CD1c-positive myeloid dendritic cell (primary cell): ENCODE measurements at regions not wholly inside any gene's neighbourhood (a gene's known extent, or its start where the extent isn't known, plus 50 kb on each side); places are given as distances from the start of the nearest gene placed in this dataset.
"Not testable (repeated sequence)": the region's sequence is repeated elsewhere in the genome, so short reads cannot be mapped to it uniquely, and the experiment has no call there.

ENCODE experiments used
- DNase-seq: peaks from one replicate; pipeline ENCODE4 v3.0.0-alpha.2; 2016; ENCODE audit errors: extremely low spot score

DNA sequence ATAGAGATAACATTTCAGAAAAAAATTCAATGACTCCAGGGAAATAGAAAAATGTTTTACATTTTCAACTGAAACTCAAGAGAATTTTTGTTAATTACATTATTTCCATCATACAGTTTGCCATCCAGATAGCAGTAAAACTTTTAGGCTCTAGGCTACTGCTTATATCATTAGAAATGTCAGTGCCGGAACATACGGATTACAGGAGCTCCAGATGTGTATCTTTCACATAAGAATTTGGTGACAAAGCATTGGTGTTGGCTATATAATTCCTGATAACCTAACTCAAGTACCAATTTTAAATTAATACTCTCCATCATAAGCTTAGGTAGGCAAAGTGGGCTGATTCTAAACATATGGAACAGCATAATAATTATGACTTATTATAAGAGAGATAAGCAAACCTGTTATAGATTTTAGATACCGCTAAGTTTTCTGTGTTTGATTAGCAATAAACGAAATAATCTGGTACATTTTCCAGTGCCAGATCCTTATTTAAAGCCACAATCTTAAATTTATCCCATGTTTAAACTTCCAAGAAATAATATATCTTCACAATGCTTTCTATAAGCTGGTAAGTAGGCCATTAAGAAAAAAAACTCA is 637.9 kb downstream of the NXPH1 start:
- DNase-seq = no peak

DNA sequence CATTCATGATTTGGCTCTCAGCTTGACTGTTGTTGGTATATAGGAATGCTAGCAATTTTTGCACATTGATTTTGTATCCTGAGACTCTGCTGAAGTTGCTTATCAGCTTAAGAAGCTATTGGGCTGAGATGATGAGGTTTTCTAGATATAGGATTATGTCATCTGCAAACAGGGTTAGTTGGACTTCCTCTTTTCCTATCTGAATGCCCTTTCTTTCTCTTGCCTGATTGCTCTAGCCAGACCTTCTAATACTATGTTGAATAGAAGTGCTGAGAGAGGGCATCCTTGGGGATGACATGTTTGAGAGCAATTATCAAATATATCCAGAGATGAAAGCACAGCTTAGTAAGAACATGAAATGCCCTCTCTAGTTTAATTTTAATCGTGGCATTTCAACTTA is 642.4 kb downstream of the NXPH1 start:
- DNase-seq = not testable (repeated sequence)

DNA sequence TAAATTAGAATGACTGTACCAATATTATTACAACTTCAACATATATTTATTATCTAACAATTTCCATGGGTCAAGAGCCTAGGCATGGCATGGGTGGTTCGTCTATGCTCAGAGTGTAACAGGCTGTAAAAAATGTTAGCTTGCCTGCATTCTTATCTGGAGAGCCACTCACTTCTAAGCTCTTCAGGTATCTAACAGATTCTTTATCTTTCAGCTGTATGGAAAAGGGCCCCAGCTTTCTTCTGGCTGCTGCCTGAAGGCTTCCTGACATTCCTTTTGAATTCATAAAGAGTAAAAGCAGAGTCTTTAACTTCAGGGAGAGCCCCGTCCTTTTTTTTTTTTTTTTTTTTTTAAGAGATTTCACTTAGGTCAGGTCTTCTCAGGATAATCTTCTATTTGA is 648.8 kb downstream of the NXPH1 start:
- DNase-seq = no peak

GRCh38 chr7:9083837-9084236 is 650.4 kb downstream of the NXPH1 start:
- no peak for DNase-seq

DNA sequence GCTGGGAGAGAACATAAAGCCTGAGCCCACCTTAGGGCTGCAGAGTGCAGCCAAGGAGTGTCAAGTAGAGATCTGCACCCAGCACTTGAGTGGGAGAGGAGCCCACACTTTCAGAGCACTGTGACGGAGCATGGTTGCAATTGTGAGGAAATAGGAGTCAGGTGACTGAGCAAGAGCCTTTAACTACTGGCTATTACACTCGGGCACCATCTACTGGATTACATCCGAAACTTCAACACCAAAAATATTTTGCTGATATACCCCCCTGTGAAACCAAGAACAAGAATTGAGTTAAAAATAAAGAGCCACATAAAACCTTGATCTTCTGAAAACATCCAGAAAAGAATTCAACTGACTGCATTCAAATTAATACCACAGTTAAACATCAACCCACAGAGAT is 657.9 kb downstream of the NXPH1 start:
- DNase-seq = no peak

DNA sequence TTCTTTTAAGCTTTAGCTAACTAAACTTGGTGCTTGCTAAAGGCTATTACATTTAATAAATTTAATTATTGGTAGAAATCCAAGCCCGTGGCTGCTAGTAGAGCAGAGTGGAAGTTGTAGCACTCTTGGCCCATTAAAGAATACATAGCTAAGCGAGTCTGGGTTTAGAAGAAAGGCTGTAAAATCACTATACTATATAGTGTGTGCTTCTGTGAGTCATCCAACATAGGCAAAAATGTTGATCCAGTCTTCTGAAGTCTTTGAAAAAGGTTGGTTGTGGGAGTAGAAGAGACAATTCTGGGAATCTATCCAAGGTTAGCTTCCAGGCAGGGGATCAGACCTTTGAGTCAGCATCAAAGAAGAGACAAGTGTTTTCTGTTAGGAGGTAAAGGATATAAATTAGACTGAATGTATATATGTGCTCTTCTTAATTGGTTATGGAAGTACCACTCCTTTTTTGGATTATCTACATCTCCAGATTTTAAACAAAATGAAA is 664.2 kb downstream of the NXPH1 start:
- no peak for DNase-seq

GRCh38 chr7:9100289-9100688 is 666.9 kb downstream of the NXPH1 start:
- DNase-seq = no peak

DNA sequence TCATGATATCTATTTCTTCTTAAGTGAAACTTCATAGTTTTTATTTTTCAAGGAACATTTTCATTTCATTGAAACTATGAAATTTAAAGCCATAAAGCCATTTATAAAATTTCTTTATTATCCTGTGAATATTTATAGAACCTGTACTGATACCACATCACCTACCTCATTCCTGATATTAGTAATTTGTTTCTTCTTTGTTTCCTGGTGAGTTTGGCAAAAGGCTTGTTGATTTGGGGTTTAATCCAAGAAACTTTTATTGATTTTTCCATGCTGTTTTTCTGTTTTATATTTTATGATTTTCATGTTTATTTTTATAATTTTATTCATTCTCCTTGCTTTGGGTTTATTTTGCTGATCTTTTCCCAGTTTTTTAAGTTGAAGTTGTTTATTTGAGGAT is 669.4 kb downstream of the NXPH1 start:
- no peak for DNase-seq

DNA sequence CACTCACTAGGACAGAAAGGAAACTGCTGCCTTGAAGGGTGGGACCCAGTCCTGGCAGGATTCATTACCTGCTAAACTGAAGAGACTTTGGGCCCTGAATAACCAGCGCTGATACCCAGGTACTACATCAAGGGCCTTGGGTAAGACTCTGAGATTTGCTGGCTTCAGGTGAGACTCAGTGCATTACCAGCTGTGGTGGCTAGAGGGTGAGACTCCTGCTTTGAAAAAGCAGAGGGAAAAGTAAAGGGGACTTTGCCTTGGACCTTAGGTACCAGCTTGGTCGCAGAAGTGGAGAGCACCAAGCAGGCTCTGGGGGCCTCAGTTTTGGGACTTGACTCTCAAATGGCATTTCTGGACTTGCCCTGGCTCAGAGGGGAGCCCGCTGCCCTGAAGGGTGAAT is 673.3 kb downstream of the NXPH1 start:
- no peak for DNase-seq

DNA sequence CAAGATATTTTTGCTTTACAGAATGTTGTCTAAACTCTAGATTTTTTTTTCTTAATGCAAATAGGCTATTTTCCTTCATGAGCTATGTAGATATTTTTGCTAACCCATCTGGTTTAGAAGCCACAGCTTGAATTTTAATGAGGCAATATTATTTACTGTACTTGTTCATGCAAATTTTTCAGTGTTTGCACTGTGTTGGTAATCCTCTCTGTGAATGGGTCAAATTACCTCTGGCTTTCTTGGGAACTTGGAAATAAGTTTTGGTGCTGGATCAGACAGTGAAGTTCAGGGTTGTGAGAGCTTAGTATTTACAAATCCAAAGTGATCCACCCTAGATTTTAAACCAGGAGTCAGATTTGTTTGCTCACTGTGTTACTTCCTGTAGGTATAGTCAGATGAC is 686.9 kb downstream of the NXPH1 start:
- DNase-seq = no peak

- DNase-seq = no peak
These were observed 690.9 kb downstream of the NXPH1 start for GRCh38 chr7:9124320-9124719.

DNA sequence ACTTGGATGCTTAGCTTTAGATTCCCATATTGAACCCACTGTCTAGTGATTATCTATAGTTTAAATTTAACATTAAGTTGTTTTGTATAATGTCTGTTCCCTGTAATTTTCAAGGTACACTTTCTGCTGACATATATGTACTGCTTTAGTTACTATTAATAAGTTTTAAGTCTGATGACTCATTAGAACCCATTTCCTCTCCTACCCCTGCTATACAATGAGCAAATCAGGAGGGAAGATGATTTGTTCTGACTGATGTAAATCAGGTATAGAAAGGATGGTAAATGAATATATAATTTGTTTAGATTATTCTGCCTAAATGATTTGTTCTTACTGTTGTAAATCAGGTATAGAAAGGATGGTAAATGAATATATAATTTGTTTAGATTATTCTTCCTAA is 691.8 kb downstream of the NXPH1 start:
- DNase-seq = no peak

DNA sequence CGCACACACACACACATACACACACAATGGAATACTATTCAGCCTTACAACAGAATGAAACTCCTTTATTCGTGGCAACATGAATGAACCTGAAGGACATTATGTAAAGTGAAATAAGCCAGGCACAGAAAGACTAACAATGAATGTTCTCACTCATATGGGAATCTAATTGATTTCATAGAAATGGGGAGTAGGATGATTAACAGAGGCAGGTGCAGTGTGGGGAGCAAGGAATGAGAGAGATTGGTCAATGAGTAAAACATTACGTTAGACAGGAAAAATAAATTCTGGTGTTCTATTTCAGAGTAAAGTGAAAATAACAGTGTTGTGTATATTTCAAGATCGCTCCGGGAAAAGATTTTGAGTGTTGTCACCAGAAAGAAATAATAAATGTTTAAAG is 694.5 kb downstream of the NXPH1 start:
- DNase-seq = no peak

- DNase-seq = no peak
These were observed 715.3 kb downstream of the NXPH1 start for GRCh38 chr7:9148687-9149086.

DNA sequence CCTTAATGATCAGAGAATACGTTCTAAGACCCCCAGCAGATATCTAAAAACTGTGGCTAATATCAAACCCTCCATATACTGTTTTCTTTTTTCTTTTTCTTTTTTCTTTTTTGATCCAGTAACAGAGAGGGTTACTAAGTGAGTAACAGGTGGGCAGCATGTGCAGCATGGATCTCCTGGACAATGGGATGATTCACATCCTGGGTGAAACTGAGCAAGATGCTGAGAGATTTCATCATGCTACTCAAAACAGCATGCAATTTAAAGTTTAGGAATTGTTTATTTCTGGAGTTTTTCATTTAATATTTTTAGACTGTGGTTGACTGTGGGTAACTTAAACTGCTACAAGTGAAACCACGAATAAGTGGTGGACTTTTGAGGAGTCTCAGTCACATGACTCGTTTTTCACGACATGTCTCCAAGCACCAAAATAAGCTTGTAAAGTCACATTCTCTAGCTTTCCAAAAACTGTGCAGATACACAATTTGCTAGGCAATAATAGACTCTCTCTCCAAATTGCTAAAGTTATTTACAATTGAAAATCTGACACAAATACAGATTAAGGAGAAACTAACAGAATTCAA is 716.2 kb downstream of the NXPH1 start:
- no peak for DNase-seq

DNA sequence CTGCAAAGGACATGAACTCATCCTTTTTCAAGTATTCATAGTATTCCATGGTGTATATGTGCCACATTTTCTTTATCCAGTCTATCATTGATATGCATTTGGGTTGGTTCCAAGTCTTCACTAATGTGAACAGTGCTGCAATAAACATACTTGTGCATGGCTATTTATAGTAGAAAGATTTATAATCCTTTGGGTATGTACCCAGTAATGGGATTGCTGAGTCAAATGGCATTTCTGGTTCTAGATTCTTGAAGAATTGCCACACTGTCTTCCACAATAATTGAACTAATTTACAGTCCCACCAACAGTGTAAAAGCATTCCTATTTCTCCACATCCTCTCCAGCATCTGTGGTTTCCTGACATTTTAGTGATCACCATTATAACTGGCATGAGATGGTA is 730.3 kb downstream of the NXPH1 start:
- not testable (repeated sequence) for DNase-seq

DNA sequence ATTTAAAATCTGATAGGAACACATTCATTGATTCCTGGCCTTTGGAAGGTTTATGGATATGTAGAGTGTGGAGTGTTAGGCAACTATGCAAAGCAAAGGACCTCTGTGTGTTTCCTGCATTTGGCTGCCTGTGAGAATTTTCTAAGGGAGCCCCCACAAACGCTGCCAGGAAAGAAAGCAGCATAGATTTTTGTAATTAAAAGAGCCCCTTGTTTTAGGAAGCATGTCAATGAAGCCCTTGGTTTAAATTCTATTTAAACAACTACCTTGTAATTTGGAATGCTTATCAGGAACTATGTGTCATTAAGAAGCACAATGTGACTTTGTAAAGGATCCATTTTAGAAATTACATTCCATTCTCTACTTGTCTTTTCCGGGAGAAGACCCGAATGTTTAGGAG is 742.5 kb downstream of the NXPH1 start:
- DNase-seq = no peak

DNA sequence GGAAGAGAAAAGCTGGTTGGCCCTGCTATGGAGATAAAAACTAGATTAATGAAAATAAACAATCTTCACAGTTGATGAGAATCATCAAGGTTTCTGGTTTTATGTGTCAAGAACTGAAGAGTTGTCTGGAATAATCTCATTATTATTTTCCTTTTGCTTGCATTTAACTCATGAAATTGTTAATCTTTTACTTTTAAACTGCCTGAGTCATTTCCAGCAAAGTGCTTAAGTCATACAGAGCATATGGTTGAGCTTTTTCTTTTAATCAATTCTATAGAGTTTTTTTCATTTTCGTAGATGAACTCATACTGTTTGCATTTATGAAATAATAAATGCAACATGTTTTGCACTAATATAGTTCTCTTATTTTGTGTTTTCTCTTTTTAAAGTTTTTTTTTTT is 747.9 kb downstream of the NXPH1 start:
- DNase-seq = no peak

- no peak for DNase-seq
These were observed 753.3 kb downstream of the NXPH1 start for GRCh38 chr7:9186730-9187129.

- DNase-seq = no peak
These were observed 756.3 kb downstream of the NXPH1 start for GRCh38 chr7:9189703-9190102.

DNA sequence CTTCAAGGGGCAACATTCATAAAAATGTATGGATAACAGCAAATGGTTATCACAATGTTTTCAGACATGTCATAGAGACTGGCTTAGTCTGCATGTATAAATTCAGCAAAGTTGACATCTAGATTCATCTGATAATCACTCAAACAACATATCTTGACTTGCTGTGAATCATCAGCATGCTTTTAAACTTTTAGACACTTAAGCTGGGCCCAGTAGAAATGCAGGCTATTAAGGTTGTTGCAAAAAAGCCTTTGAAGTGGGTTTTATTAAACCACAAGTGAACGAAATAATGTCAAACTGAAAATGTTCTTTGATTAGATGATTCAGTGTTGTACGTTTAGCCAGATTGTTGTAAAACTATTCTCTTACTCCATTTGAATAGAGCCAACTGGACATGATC is 759.6 kb downstream of the NXPH1 start:
- no peak for DNase-seq

DNA sequence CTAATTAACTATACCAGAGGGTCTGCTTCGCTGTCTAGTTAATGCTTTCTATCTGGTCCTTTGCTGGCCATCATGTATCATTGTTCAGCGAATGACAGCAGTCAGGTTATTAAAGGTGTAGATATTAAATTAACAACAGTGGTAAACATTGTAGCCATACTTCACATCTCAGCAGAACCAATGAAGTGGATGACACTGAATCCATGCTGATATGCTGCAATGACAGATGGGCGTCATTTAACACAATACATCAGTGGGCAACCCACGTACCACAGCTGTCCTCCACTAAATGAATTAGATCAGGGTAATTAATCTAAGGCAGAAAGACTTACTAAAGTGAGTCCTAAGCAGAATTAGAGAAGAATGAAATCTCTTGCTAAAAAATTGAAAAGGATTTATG is 767.2 kb downstream of the NXPH1 start:
- no peak for DNase-seq

- DNase-seq = no peak
These were observed 768.5 kb downstream of the NXPH1 start for GRCh38 chr7:9201928-9202327.

- no peak for DNase-seq
These were observed 771.2 kb downstream of the NXPH1 start for GRCh38 chr7:9204571-9204970.
